ENCODE measurements at regions not wholly inside any gene's neighbourhood (a gene's known extent, or its start where the extent isn't known, plus 50 kb on each side); places are given as distances from the start of the nearest gene placed in this dataset.

GRCh38 chr14:61941421-61942150, 179.4 kb downstream of the SNAPC1 start:
- H3K36me3 ChIP-seq = no peaks in the 10 kb centered on the region
- DNase-seq = no peak
- H3K4me3 ChIP-seq = no peak overlapping the region
- no peaks in the 10 kb centered on the region for H3K27me3 ChIP-seq
- WGBS (ENCODE audit: insufficient coverage, low coverage, low lambda C conversion rate, missing lambda C conversion rate) = 46% methylated on average over 4 of the region's 4 CpGs
- no peak for TF ChIP-seq CTCF (IDR thresholded peaks at IDR 0.05)
- TF ChIP-seq POLR2A (IDR thresholded peaks at IDR 0.05) = no peak
- H3K9me3 ChIP-seq = no peaks in the 10 kb centered on the region
- H3K27ac ChIP-seq = no peak overlapping the region
- no peaks in the 10 kb centered on the region for H3K4me1 ChIP-seq
- intact Hi-C loops (cut with DNase I) = no loop called here
- ATAC-seq = no peak

GRCh38 chr14:61948376-61948775, 186.2 kb downstream of the SNAPC1 start:
- intact Hi-C loops (cut with DNase I) = no loop called here
- TF ChIP-seq POLR2A (IDR thresholded peaks at IDR 0.05) (no peak), CTCF (IDR thresholded peaks at IDR 0.05) (no peak)
- no peak overlapping the region for H3K27ac ChIP-seq
- no peak for DNase-seq
- no peaks in the 10 kb centered on the region for H3K27me3 ChIP-seq
- 49% methylated on average over 6 of the region's 6 CpGs for WGBS (ENCODE audit: insufficient coverage, low coverage, low lambda C conversion rate, missing lambda C conversion rate)
- H3K9me3 ChIP-seq = no peaks in the 10 kb centered on the region
- H3K4me3 ChIP-seq = no peak overlapping the region
- no peaks in the 10 kb centered on the region for H3K4me1 ChIP-seq
- no peaks in the 10 kb centered on the region for H3K36me3 ChIP-seq
- no peak for ATAC-seq

- ATAC-seq (no peak), DNase-seq (no peak)
- 32% methylated on average over 3 of the region's 3 CpGs for WGBS (ENCODE audit: insufficient coverage, low coverage, low lambda C conversion rate, missing lambda C conversion rate)
- Histone ChIP-seq H3K4me3 (no peak overlapping the region), H3K27me3 (no peaks in the 10 kb centered on the region), H3K4me1 (no peaks in the 10 kb centered on the region), H3K27ac (no peak overlapping the region), H3K9me3 (no peaks in the 10 kb centered on the region), H3K36me3 (no peaks in the 10 kb centered on the region)
- intact Hi-C loops (cut with DNase I) = no loop called here
- no peak for TF ChIP-seq CTCF (IDR thresholded peaks at IDR 0.05)
- no peak for TF ChIP-seq POLR2A (IDR thresholded peaks at IDR 0.05)
These were observed 188.1 kb downstream of the SNAPC1 start for GRCh38 chr14:61950340-61950739.

- no peak for ATAC-seq
- intact Hi-C loops (cut with DNase I) = no loop called here
- Histone ChIP-seq H3K4me1 (no peaks in the 10 kb centered on the region), H3K9me3 (peaks cover 0 to 5% (median 0%) of the 10 kb centered on the region in 4 donors), H3K27ac (no peak overlapping the region), H3K4me3 (no peak overlapping the region), H3K36me3 (no peaks in the 10 kb centered on the region), H3K27me3 (no peaks in the 10 kb centered on the region)
- DNase-seq = no peak
- no peak for TF ChIP-seq POLR2A (IDR thresholded peaks at IDR 0.05)
- no peak for TF ChIP-seq CTCF (IDR thresholded peaks at IDR 0.05)
- WGBS (ENCODE audit: insufficient coverage, low coverage, low lambda C conversion rate, missing lambda C conversion rate) = 38% methylated on average over 1 of the region's 1 CpG
These were observed 191.4 kb downstream of the SNAPC1 start for GRCh38 chr14:61953602-61954001.
